ENCODE measurements at regions not wholly inside any gene's neighbourhood (a gene's known extent, or its start where the extent isn't known, plus 50 kb on each side); places are given as distances from the start of the nearest gene placed in this dataset.

DNA sequence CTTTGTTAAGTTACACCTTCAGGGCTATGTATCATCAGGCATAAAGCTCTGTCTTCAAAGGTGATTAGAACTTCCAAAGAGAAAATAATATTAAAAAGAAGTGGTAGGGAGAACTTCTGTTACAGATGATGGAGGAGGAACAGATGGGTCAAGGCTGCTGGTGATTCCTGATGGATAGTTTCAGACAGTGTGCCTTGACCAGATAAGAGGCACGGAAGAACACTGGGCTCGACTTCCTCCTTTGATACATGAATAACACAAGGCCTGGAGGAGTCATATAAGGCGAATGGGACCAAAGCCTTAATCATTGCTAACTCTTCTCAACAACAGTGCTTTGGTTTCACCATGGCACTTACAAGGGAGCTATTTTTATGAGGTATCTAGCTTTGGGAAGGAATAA is 128.1 kb upstream of the RXFP2 start:
- H3K36me3 Mint-ChIP-seq, result no peaks in the 10 kb centered on the region
- ATAC-seq (no peak), DNase-seq (ENCODE audit: low spot score) (no peak)
- H3K27ac Mint-ChIP-seq, result no peak overlapping the region
- no peaks in the 10 kb centered on the region for H3K27me3 Mint-ChIP-seq
- H3K4me3 Mint-ChIP-seq, result no peak overlapping the region
- no peaks in the 10 kb centered on the region for H3K4me1 Mint-ChIP-seq (ENCODE audit: low read depth in 2 of 2)
- H3K9me3 Mint-ChIP-seq, result no peaks in the 10 kb centered on the region

GRCh38 chr13:31614073-31614472 is 125.3 kb upstream of the RXFP2 start:
- no peaks in the 10 kb centered on the region for H3K27me3 Mint-ChIP-seq
- no peak for ATAC-seq
- no peak for DNase-seq (ENCODE audit: low spot score)
- H3K9me3 Mint-ChIP-seq, result no peaks in the 10 kb centered on the region
- H3K36me3 Mint-ChIP-seq, result no peaks in the 10 kb centered on the region
- no peak overlapping the region for H3K27ac Mint-ChIP-seq
- no peaks in the 10 kb centered on the region for H3K4me1 Mint-ChIP-seq (ENCODE audit: low read depth in 2 of 2)
- H3K4me3 Mint-ChIP-seq, result no peak overlapping the region

- no peak for DNase-seq (ENCODE audit: low spot score)
- no peaks in the 10 kb centered on the region for H3K9me3 Mint-ChIP-seq
- H3K27ac Mint-ChIP-seq, result no peak overlapping the region
- ATAC-seq, result no peak
- no peak overlapping the region for H3K4me3 Mint-ChIP-seq
- no peaks in the 10 kb centered on the region for H3K27me3 Mint-ChIP-seq
- H3K36me3 Mint-ChIP-seq, result no peaks in the 10 kb centered on the region
- no peaks in the 10 kb centered on the region for H3K4me1 Mint-ChIP-seq (ENCODE audit: low read depth in 2 of 2)
Measured at GRCh38 chr13:31614704-31615103, 124.6 kb upstream of the RXFP2 start.

GRCh38 chr13:31625115-31625514 is 114.2 kb upstream of the RXFP2 start:
- ATAC-seq (no peak), DNase-seq (ENCODE audit: low spot score) (no peak)
- no peaks in the 10 kb centered on the region for H3K9me3 Mint-ChIP-seq
- H3K27ac Mint-ChIP-seq, result no peak overlapping the region
- no peaks in the 10 kb centered on the region for H3K36me3 Mint-ChIP-seq
- peaks cover 13 to 52% of the 10 kb centered on the region in 2 donors for H3K27me3 Mint-ChIP-seq
- H3K4me1 Mint-ChIP-seq (ENCODE audit: low read depth in 2 of 2), result no peaks in the 10 kb centered on the region
- no peak overlapping the region for H3K4me3 Mint-ChIP-seq

GRCh38 chr13:31627097-31627845 is 112.1 kb upstream of the RXFP2 start:
- Mint-ChIP-seq H3K9me3 (no peaks in the 10 kb centered on the region), H3K27me3 (peaks cover 13 to 35% of the 10 kb centered on the region in 2 donors), H3K4me3 (no peak overlapping the region)

GRCh38 chr13:31629085-31629780 is 110.1 kb upstream of the RXFP2 start:
- Mint-ChIP-seq H3K27me3 (peaks cover 3 to 17% of the 10 kb centered on the region in 2 donors), H3K9me3 (no peaks in the 10 kb centered on the region), H3K36me3 (no peaks in the 10 kb centered on the region), H3K4me1 (ENCODE audit: low read depth in 2 of 2) (no peaks in the 10 kb centered on the region), H3K4me3 (no peak overlapping the region), H3K27ac (no peak overlapping the region)
- ATAC-seq (peak in 1 of 2 donors; percentile 41), DNase-seq (ENCODE audit: low spot score) (no peak)

More at GRCh38 chr13:31627097-31627845, 112.1 kb upstream of the RXFP2 start:
- H3K4me1 Mint-ChIP-seq (ENCODE audit: low read depth in 2 of 2), result no peaks in the 10 kb centered on the region
- H3K36me3 Mint-ChIP-seq, result no peaks in the 10 kb centered on the region
- no peak overlapping the region for H3K27ac Mint-ChIP-seq
- ATAC-seq, result no peak
- DNase-seq (ENCODE audit: low spot score), result no peak

- DNase-seq (ENCODE audit: low spot score), result no peak
- Mint-ChIP-seq H3K27ac (no peak overlapping the region), H3K27me3 (peaks cover 3 to 23% of the 10 kb centered on the region in 2 donors), H3K9me3 (peaks cover 6% of the 10 kb centered on the region), H3K36me3 (no peaks in the 10 kb centered on the region), H3K4me3 (no peak overlapping the region), H3K4me1 (ENCODE audit: low read depth in 2 of 2) (no peaks in the 10 kb centered on the region)
- ATAC-seq, result no peak
Measured at GRCh38 chr13:31631071-31631470, 108.3 kb upstream of the RXFP2 start.

GRCh38 chr13:31631746-31632145 is 107.6 kb upstream of the RXFP2 start:
- ATAC-seq, result no peak
- no peaks in the 10 kb centered on the region for H3K4me1 Mint-ChIP-seq (ENCODE audit: low read depth in 2 of 2)
- H3K27me3 Mint-ChIP-seq, result peaks cover 3 to 18% of the 10 kb centered on the region in 2 donors
- no peak overlapping the region for H3K27ac Mint-ChIP-seq
- no peaks in the 10 kb centered on the region for H3K36me3 Mint-ChIP-seq
- DNase-seq (ENCODE audit: low spot score), result no peak
- H3K9me3 Mint-ChIP-seq, result peaks cover 6% of the 10 kb centered on the region
- H3K4me3 Mint-ChIP-seq, result no peak overlapping the region

GRCh38 chr13:31638577-31638976 is 100.7 kb upstream of the RXFP2 start:
- ATAC-seq (no peak), DNase-seq (ENCODE audit: low spot score) (no peak)
- Mint-ChIP-seq H3K27ac (no peak overlapping the region), H3K9me3 (peaks cover 15% of the 10 kb centered on the region), H3K4me1 (ENCODE audit: low read depth in 2 of 2) (no peaks in the 10 kb centered on the region), H3K27me3 (peaks cover 0 to 15% of the 10 kb centered on the region in 2 donors), H3K4me3 (no peak overlapping the region), H3K36me3 (peaks cover 5% of the 10 kb centered on the region)

DNA sequence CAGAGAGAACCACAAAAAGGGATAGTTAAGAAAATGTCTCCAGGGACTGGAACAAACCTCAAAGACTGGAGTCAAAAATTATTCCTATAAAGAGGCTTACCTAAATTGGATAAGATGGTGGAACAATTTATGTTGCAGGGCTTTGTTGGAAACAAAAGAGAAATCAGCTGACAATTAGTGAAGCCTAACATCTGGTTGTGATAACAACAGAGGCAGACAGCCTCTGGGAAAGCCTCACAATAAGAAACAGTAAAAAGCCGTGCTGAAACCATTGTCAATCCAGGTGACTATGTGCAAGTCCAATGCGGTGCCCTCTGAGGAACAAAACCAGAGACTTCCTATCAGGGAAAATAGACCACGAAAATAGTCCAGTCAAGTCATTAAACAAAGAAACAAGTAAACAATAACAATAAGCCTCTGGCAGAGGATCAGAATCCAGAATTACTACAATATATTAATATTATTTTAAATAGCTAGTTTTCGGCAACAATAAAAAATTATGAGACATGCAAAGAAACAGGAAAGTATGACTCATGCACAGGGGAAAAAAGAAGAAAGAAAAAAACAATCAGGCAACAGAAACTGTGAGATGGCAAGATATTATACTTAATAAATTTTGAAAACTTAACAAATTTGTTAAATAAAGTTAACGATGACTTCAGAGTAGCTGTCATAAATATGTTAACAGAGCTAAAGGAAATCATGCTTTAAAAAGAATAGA is 99.7 kb upstream of the RXFP2 start:
- ATAC-seq (no peak), DNase-seq (ENCODE audit: low spot score) (no peak)
- H3K27me3 Mint-ChIP-seq, result peaks cover 0 to 15% of the 10 kb centered on the region in 2 donors
- H3K4me3 Mint-ChIP-seq, result no peak overlapping the region
- peaks cover 5% of the 10 kb centered on the region for H3K36me3 Mint-ChIP-seq
- no peaks in the 10 kb centered on the region for H3K4me1 Mint-ChIP-seq (ENCODE audit: low read depth in 2 of 2)
- peaks cover 15% of the 10 kb centered on the region for H3K9me3 Mint-ChIP-seq
- H3K27ac Mint-ChIP-seq, result no peak overlapping the region

GRCh38 chr13:31649766-31650165 is 89.6 kb upstream of the RXFP2 start:
- Mint-ChIP-seq H3K4me3 (no peak overlapping the region), H3K27ac (no peak overlapping the region), H3K27me3 (peaks cover 12 to 35% of the 10 kb centered on the region in 2 donors), H3K4me1 (ENCODE audit: low read depth in 2 of 2) (no peaks in the 10 kb centered on the region), H3K9me3 (peaks cover 3% of the 10 kb centered on the region), H3K36me3 (no peaks in the 10 kb centered on the region)
- ATAC-seq (no peak), DNase-seq (ENCODE audit: low spot score) (no peak)

GRCh38 chr13:31653730-31654129 is 85.6 kb upstream of the RXFP2 start:
- no peak for DNase-seq (ENCODE audit: low spot score)
- Mint-ChIP-seq H3K36me3 (no peaks in the 10 kb centered on the region), H3K27me3 (peaks cover 8 to 25% of the 10 kb centered on the region in 2 donors), H3K27ac (no peak overlapping the region), H3K9me3 (peaks cover 3% of the 10 kb centered on the region), H3K4me1 (ENCODE audit: low read depth in 2 of 2) (no peaks in the 10 kb centered on the region), H3K4me3 (no peak overlapping the region)
- ATAC-seq, result no peak

DNA sequence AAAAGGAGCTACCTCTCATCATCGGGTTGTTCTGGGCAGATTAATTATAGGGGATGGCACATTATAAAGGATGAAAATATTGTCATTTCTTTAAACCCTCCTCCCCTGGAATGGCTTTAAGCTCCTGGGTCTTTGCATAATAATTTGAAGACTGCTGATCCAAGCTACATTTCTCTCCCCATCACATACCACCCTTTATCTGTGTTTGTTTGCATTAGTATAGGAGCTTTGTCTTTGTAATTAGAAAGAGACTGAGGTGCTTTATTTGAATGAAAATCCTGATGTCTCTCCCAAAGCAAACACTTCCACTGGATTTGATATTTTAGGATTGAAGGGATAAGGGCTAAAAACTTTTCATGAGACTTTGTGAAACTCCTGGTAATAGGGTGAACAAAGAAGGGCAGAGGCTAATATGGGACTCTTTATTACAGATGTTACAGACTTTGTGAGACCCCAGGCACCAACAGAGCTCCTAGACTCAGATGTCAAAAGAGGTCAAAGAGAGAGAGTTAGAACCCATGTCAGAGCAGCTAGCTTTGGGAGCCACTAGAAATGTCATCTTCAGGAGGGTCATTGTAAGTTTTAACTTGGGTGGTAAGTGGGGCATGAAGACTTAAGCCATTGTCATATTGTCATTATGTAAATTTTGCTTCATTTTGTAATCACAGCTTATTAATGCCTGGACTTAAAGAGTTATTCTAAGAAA is 75.3 kb upstream of the RXFP2 start:
- H3K4me1 Mint-ChIP-seq (ENCODE audit: low read depth in 2 of 2), result no peaks in the 10 kb centered on the region
- no peak overlapping the region for H3K4me3 Mint-ChIP-seq
- peaks cover 6 to 29% of the 10 kb centered on the region in 2 donors for H3K27me3 Mint-ChIP-seq
- DNase-seq (ENCODE audit: low spot score) (no peak), ATAC-seq (no peak)
- no peak overlapping the region for H3K27ac Mint-ChIP-seq
- peaks cover 6% of the 10 kb centered on the region for H3K36me3 Mint-ChIP-seq
- H3K9me3 Mint-ChIP-seq, result peaks cover 3% of the 10 kb centered on the region
